ENCODE measurements at regions not wholly inside any gene's neighbourhood (a gene's known extent, or its start where the extent isn't known, plus 50 kb on each side); places are given as distances from the start of the nearest gene placed in this dataset.

DNA sequence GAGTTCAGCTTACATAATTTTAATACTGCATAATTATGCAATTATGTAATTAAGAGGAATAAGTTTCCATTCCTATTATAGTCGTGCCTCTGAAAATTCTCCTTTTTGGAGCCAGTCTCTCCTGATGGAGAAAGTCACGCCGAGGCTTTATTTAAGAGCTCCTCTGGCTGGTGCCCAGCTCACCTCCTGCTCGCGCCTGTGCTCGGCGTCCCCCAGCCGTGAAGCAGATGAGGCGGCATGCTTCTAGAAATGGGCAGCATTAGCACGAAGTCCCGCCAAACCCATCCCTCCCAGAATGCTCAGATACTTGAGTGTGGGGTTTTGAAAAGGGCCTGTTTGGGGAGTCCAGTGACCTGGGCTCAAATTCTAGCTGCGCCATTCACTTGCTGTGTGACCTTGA is 153.0 kb downstream of the PHETA1 start:
- TF ChIP-seq PRRX2 (CRISPR knock-in tag; IDR thresholded peaks at IDR 0.05), result no peak
- no peak for TF ChIP-seq ATF1 (CRISPR knock-in tag; IDR thresholded peaks at IDR 0.05)
- no peak for TF ChIP-seq ZNF138 (CRISPR knock-in tag; conservative IDR thresholded peaks at IDR 0.05)
- TF ChIP-seq ZNF121 (CRISPR knock-in tag; IDR thresholded peaks at IDR 0.05), result no peak
- TF ChIP-seq SP1 (CRISPR knock-in tag; conservative IDR thresholded peaks at IDR 0.05), result no peak
- Mint-ChIP-seq H3K27ac (no peak overlapping the region), H3K4me3 (no peak overlapping the region), H3K27me3 (ENCODE audit: low read depth) (no peaks in the 10 kb centered on the region), H3K36me3 (no peaks in the 10 kb centered on the region), H3K4me1 (peaks cover 5% of the 10 kb centered on the region), H3K9me3 (no peaks in the 10 kb centered on the region)
- CTCF ChIA-PET, result interaction anchor here (1.2 to 2.7 kb wide), 2 partner anchors 83 to 88 kb away, joined by 3 to 10 read pairs; no protein-coding TSS in a partner anchor
- no peak for DNase-seq (ENCODE audit: low spot score)
- no peak for ATAC-seq
- POLR2A ChIA-PET, result no interaction called here

DNA sequence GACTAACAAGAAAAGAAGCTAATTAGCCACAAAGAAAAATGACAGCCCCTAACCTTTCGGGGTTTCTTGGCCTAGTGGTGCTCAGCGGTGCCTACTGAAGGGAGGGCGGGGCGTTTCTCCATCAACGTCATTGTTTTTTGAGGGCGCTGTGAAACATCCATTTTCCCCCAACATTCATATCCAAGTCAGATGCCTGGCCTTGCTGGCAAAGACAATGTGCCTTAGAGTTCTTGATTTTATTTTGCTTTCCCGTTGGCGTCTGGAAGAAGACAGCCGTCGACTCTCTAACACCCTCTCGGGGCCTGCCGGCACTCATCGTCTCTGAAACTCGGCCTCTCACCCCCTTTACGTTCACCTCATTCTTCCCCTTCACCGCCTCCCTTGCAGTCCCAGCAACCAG is 154.5 kb downstream of the PHETA1 start:
- TF ChIP-seq NR2C2 (CRISPR knock-in tag; IDR thresholded peaks at IDR 0.05), result no peak
- TF ChIP-seq NFATC4 (CRISPR knock-in tag; IDR thresholded peaks at IDR 0.05), result no peak
- TF ChIP-seq, protein P1, sequence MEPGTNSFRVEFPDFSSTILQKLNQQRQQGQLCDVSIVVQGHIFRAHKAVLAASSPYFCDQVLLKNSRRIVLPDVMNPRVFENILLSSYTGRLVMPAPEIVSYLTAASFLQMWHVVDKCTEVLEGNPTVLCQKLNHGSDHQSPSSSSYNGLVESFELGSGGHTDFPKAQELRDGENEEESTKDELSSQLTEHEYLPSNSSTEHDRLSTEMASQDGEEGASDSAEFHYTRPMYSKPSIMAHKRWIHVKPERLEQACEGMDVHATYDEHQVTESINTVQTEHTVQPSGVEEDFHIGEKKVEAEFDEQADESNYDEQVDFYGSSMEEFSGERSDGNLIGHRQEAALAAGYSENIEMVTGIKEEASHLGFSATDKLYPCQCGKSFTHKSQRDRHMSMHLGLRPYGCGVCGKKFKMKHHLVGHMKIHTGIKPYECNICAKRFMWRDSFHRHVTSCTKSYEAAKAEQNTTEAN (CRISPR knock-in tag; IDR thresholded peaks at IDR 0.05), result no peak
- no peak for TF ChIP-seq ZNF121 (CRISPR knock-in tag; IDR thresholded peaks at IDR 0.05)
- TF ChIP-seq GRHL2 (CRISPR knock-in tag; IDR thresholded peaks at IDR 0.05; ENCODE audit: insufficient replicate concordance, severe bottlenecking), result no peak
- no peak for TF ChIP-seq ZNF219 (CRISPR knock-in tag; IDR thresholded peaks at IDR 0.05; ENCODE audit: borderline replicate concordance)
- no peak for TF ChIP-seq EMX1 (CRISPR knock-in tag; IDR thresholded peaks at IDR 0.05)
- no peak for TF ChIP-seq MXD4 (CRISPR knock-in tag; IDR thresholded peaks at IDR 0.05; ENCODE audit: borderline replicate concordance)
- no peak for TF ChIP-seq SOX15 (CRISPR knock-in tag; IDR thresholded peaks at IDR 0.05)
- Mint-ChIP-seq H3K36me3 (no peaks in the 10 kb centered on the region), H3K4me1 (peaks cover 5% of the 10 kb centered on the region), H3K4me3 (no peak overlapping the region), H3K27me3 (ENCODE audit: low read depth) (no peaks in the 10 kb centered on the region), H3K9me3 (no peaks in the 10 kb centered on the region), H3K27ac (no peak overlapping the region)
- DNase-seq (ENCODE audit: low spot score) (no peak), ATAC-seq (no peak)
- CTCF ChIA-PET, result interaction anchor here (0.6 to 2.7 kb wide), 3 partner anchors 84 to 327 kb away, joined by 3 to 10 read pairs (median 3); no protein-coding TSS in a partner anchor
- POLR2A ChIA-PET, result no interaction called here

DNA sequence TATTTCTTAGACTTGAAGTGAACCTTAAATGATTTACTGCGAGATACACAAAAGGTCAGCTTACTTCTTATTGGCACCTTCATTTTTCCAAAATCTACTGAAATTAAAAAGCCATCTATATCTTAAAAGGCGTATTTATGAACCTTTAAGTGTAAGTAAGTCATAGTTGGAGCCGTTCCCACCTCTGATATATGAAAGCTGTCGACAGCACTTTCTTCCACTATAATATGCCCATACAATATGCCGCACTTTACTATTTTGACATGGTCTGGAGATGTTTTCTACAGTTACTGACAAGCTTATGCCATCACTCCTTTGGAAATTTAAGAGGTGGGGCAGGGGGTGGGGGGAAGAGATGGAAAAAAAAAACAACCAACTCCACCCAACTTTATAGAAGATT is 155.3 kb downstream of the PHETA1 start:
- Mint-ChIP-seq H3K27ac (no peak overlapping the region), H3K9me3 (no peaks in the 10 kb centered on the region), H3K4me3 (no peak overlapping the region), H3K4me1 (peaks cover 5% of the 10 kb centered on the region), H3K36me3 (no peaks in the 10 kb centered on the region), H3K27me3 (ENCODE audit: low read depth) (no peaks in the 10 kb centered on the region)
- DNase-seq (ENCODE audit: low spot score) (no peak), ATAC-seq (no peak)
- POLR2A ChIA-PET, result no interaction called here
- TF ChIP-seq ZNF232 (CRISPR knock-in tag; IDR thresholded peaks at IDR 0.05) (no peak), FOXK1 (CRISPR knock-in tag; IDR thresholded peaks at IDR 0.05) (no peak), ZNF416 (CRISPR knock-in tag; IDR thresholded peaks at IDR 0.05) (no peak), ZNF423 (CRISPR knock-in tag; IDR thresholded peaks at IDR 0.05) (no peak), ETV6 (CRISPR knock-in tag; IDR thresholded peaks at IDR 0.05) (no peak), NFE2L1 (CRISPR knock-in tag; IDR thresholded peaks at IDR 0.05) (no peak)
- CTCF ChIA-PET, result interaction anchor here (1.2 to 2.7 kb wide), 2 partner anchors 85 to 326 kb away, joined by 3 to 10 read pairs; no protein-coding TSS in a partner anchor

DNA sequence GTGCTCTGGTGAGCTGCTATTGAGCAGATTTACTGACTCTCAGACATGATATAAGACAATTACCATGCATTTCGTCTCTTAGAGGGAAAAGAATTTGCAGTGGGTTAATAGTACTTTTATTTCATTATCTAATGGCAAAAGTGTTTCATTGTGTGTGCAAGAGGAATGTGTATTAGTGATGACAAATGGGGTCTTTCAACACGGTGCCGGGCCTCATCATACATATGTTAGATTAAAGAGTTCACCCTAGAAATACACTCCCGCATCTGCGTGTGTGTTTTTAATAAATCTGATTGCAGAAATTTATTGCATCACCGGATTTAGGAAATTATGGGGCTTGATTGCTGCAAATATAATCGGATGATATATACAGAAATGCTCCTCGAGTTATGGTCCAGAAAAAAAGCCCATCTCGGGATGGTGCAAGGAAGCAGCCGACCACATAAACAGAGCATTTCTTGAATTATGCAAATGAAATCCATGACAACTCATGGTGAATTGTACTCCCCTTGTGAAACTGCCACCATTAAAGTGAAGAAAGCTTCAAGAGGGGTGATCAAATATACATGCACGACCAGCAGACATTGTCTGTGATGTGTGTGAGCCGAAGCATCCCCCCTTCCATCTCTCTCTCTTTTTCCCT is 156.0 kb downstream of the PHETA1 start:
- no peaks in the 10 kb centered on the region for H3K9me3 Mint-ChIP-seq
- H3K27ac Mint-ChIP-seq, result no peak overlapping the region
- peaks cover 5% of the 10 kb centered on the region for H3K4me1 Mint-ChIP-seq
- ATAC-seq, result no peak
- CTCF ChIA-PET, result interaction anchor here (0.8 to 1.2 kb wide), 2 partner anchors 86 to 325 kb away, joined by 3 read pairs; no protein-coding TSS in a partner anchor
- no peaks in the 10 kb centered on the region for H3K27me3 Mint-ChIP-seq (ENCODE audit: low read depth)
- POLR2A ChIA-PET, result no interaction called here
- H3K4me3 Mint-ChIP-seq, result no peak overlapping the region
- H3K36me3 Mint-ChIP-seq, result no peaks in the 10 kb centered on the region
- DNase-seq (ENCODE audit: low spot score), result no peak
- TF ChIP-seq, protein P2, sequence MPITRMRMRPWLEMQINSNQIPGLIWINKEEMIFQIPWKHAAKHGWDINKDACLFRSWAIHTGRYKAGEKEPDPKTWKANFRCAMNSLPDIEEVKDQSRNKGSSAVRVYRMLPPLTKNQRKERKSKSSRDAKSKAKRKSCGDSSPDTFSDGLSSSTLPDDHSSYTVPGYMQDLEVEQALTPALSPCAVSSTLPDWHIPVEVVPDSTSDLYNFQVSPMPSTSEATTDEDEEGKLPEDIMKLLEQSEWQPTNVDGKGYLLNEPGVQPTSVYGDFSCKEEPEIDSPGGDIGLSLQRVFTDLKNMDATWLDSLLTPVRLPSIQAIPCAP (CRISPR knock-in tag; IDR thresholded peaks at IDR 0.05), result no peak
- TF ChIP-seq, protein P3, sequence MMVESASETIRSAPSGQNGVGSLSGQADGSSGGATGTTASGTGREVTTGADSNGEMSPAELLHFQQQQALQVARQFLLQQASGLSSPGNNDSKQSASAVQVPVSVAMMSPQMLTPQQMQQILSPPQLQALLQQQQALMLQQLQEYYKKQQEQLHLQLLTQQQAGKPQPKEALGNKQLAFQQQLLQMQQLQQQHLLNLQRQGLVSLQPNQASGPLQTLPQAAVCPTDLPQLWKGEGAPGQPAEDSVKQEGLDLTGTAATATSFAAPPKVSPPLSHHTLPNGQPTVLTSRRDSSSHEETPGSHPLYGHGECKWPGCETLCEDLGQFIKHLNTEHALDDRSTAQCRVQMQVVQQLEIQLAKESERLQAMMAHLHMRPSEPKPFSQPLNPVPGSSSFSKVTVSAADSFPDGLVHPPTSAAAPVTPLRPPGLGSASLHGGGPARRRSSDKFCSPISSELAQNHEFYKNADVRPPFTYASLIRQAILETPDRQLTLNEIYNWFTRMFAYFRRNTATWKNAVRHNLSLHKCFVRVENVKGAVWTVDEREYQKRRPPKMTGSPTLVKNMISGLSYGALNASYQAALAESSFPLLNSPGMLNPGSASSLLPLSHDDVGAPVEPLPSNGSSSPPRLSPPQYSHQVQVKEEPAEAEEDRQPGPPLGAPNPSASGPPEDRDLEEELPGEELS (CRISPR knock-in tag; IDR thresholded peaks at IDR 0.05), result no peak
- TF ChIP-seq CREM (CRISPR knock-in tag; IDR thresholded peaks at IDR 0.05) (no peak), SOX15 (CRISPR knock-in tag; IDR thresholded peaks at IDR 0.05) (no peak), FOXP1 (CRISPR knock-in tag; IDR thresholded peaks at IDR 0.05; ENCODE audit: borderline replicate concordance) (no peak), ZNF263 (CRISPR knock-in tag; IDR thresholded peaks at IDR 0.05; ENCODE audit: low read depth) (no peak), MXD4 (CRISPR knock-in tag; IDR thresholded peaks at IDR 0.05; ENCODE audit: borderline replicate concordance) (no peak)
- TF ChIP-seq, protein P4, sequence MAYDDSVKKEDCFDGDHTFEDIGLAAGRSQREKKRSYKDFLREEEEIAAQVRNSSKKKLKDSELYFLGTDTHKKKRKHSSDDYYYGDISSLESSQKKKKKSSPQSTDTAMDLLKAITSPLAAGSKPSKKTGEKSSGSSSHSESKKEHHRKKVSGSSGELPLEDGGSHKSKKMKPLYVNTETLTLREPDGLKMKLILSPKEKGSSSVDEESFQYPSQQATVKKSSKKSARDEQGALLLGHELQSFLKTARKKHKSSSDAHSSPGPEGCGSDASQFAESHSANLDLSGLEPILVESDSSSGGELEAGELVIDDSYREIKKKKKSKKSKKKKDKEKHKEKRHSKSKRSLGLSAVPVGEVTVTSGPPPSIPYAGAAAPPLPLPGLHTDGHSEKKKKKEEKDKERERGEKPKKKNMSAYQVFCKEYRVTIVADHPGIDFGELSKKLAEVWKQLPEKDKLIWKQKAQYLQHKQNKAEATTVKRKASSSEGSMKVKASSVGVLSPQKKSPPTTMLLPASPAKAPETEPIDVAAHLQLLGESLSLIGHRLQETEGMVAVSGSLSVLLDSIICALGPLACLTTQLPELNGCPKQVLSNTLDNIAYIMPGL (CRISPR knock-in tag; IDR thresholded peaks at IDR 0.05), result no peak
